ENCODE measurements at regions not wholly inside any gene's neighbourhood (a gene's known extent, or its start where the extent isn't known, plus 50 kb on each side); places are given as distances from the start of the nearest gene placed in this dataset.

- no peak for TF ChIP-seq EZH2phosphoT487 (IDR thresholded peaks at IDR 0.05; ENCODE audit: unreplicated experiment)
- TF ChIP-seq STAT1 (IDR thresholded peaks at IDR 0.05; ENCODE audit: unreplicated experiment): no peak
- no peak for TF ChIP-seq ETS1 (IDR thresholded peaks at IDR 0.05)
- TF ChIP-seq ZNF331 (CRISPR knock-in tag; IDR thresholded peaks at IDR 0.05; ENCODE audit: low read depth): no peak
- TF ChIP-seq ZNF462 (CRISPR knock-in tag; IDR thresholded peaks at IDR 0.05): no peak
- TF ChIP-seq EZH2 (IDR thresholded peaks at IDR 0.05; ENCODE audit: low read depth, unreplicated experiment): no peak
- TF ChIP-seq REST (IDR thresholded peaks at IDR 0.05; ENCODE audit: unreplicated experiment): no peak
- TF ChIP-seq NANOG (IDR thresholded peaks at IDR 0.05; ENCODE audit: borderline replicate concordance): no peak
- TF ChIP-seq POLR2AphosphoS5 (IDR thresholded peaks at IDR 0.05; ENCODE audit: low read depth): no peak
- TF ChIP-seq JUNB (IDR thresholded peaks at IDR 0.05; ENCODE audit: unreplicated experiment): no peak
- no peak for TF ChIP-seq CTCF (conservative IDR thresholded peaks at IDR 0.05; ENCODE audit: low read depth in 2 of 2)
- TF ChIP-seq ZNF114 (CRISPR knock-in tag; IDR thresholded peaks at IDR 0.05): no peak
- no peak for TF ChIP-seq CREB1 (CRISPR knock-in tag; IDR thresholded peaks at IDR 0.05; ENCODE audit: low read depth)
- Histone ChIP-seq H3K9me2 (ENCODE audit: insufficient read depth) (peaks cover 8% of the 10 kb centered on the region; the same call in 1 of the 2 replicates), H4K20me1 (replicated peaks; ENCODE audit: insufficient read depth) (no peaks in the 10 kb centered on the region), H3K79me2 (replicated peaks; ENCODE audit: insufficient read depth) (no peaks in the 10 kb centered on the region), H3K36me3 (ENCODE audit: insufficient read depth) (no peaks in the 10 kb centered on the region), H3K27ac (ENCODE audit: low read depth) (no peak overlapping the region), H3K27me3 (ENCODE audit: insufficient read depth) (no peaks in the 10 kb centered on the region), H3K4me2 (no peak overlapping the region), H2AFZ (no peak overlapping the region), H3K4me3 (no peak overlapping the region), H3F3A (replicated peaks; ENCODE audit: low read depth) (no peaks in the 10 kb centered on the region), H3K4me1 (ENCODE audit: insufficient read depth) (no peaks in the 10 kb centered on the region)
- no peak for ATAC-seq
- no peaks in the 10 kb centered on the region for H3K4me1 Mint-ChIP-seq
- H3K9me3 Mint-ChIP-seq: no peaks in the 10 kb centered on the region
- H3K36me3 Mint-ChIP-seq (ENCODE audit: low read depth): no peaks in the 10 kb centered on the region
- no peak overlapping the region for H3K4me3 Mint-ChIP-seq
- H3K27me3 Mint-ChIP-seq (ENCODE audit: insufficient read depth, low read depth, poor library complexity): no peaks in the 10 kb centered on the region
- no peak for DNase-seq (ENCODE audit: low spot score)
- H3K27ac Mint-ChIP-seq: no peak overlapping the region
Observed at GRCh38 chr6:112478036-112478435, 130.9 kb downstream of the RFPL4B start.
